ENCODE measurements at regions not wholly inside any gene's neighbourhood (a gene's known extent, or its start where the extent isn't known, plus 50 kb on each side); places are given as distances from the start of the nearest gene placed in this dataset.

GRCh38 chr13:44321961-44322360, 51.7 kb upstream of the SERP2 start:
- TF ChIP-seq CTCF (conservative IDR thresholded peaks at IDR 0.05; ENCODE audit: low read depth, low read length): no peak
- DNase-seq (ENCODE audit: low read depth): no peak
- no peak overlapping the region for H3K4me3 ChIP-seq (ENCODE audit: low read depth, low read length)

- TF ChIP-seq CTCF (conservative IDR thresholded peaks at IDR 0.05; ENCODE audit: low read depth, low read length): no peak
- H3K4me3 ChIP-seq (ENCODE audit: low read depth, low read length): no peak overlapping the region
- DNase-seq (ENCODE audit: low read depth): no peak
Measured at GRCh38 chr13:44322928-44323327, 50.7 kb upstream of the SERP2 start.

GRCh38 chr13:44323754-44324153, 49.9 kb upstream of the SERP2 start:
- H3K4me3 ChIP-seq (ENCODE audit: low read depth, low read length): no peak overlapping the region
- no peak for TF ChIP-seq CTCF (conservative IDR thresholded peaks at IDR 0.05; ENCODE audit: low read depth, low read length)
- no peak for DNase-seq (ENCODE audit: low read depth)
